NCI-H1105 treated with DMSO at 0.1 percent for 48 hours (cell line): ENCODE measurements at regions not wholly inside any gene's neighbourhood (a gene's known extent, or its start where the extent isn't known, plus 50 kb on each side); places are given as distances from the start of the nearest gene placed in this dataset.

Experiments used
- DNase-seq: peaks from one replicate; lab custom pipeline; 2025; lab: John Stamatoyannopoulos, UW

DNA sequence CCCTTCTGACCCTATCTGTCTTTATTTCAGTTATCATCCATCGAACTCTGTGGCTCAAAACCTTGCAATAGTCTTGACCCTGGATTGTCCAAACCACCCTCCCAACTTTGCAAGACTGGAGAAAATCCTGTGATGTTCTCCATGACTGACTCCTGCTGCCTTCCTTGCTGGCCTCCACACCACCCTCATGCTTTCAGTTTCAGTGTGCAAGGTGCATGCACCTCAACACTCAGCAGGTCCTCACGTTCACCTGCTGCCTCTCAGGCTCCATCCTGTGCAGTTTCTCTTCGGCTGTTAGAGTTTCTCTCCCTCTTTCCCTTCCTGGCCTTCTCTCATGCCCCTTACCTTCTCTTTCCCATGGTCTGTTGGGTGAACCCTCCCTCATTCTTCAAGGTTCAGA lies 59.4 kb upstream of the ASIC2 start:
- DNase-seq, result no peak

DNA sequence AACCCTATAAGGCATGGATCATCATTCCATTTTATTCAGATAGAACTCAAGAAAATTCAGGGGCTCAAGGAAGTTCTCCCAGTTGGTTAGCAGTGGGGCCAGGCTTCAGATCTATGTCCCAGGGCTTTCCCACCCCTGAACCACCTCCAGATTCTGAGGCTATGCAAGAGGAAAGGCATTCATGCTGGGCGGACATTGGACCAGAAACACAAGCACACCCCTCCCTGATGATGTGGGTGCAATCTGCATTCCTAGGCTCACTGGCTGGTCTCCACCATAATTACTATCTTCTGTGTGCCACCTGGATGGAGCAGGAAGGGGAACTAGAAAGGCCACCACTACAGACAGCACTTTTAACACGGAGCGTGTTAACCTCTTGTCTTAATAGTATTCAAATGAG lies 63.2 kb upstream of the ASIC2 start:
- DNase-seq, result no peak

DNA sequence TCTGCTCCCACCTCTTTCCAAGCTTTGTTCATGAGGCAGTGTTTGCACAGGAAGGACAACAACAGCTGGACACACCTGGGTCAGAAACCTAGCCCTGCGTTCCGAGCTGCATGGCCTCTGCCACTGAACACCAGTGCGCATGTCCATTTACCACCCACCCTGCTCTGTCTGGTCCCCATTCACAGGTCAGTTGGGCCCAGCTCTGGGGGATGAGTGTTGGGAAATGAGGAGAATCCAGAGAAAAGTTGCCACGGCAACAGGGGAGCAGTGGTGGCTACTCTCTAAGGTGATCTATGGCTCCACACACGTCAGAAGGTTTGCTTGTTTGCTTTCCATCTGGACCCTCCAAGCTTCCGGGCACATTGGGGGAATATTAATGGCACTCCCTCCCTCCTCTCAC lies 70.4 kb upstream of the ASIC2 start:
- DNase-seq, result no peak

DNA sequence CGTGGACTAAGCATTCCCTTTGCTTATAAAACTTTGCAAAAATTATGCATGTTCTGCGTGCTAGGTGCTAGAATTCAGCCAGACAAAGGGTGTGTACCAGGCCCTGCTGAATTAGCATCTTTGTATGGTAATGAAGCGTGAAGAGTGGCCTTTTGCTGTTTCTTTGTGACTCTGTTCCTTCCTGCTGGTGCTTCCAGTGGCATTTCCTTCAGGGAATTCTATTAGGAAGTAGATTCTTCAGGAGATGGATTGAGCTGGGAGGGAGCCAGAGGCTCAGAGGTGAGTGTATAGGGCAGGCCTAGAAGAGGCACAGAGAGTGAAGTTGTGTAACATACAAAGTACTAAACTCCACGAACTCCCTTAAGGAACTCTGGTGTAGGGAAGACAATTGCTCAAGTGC lies 73.9 kb upstream of the ASIC2 start:
- DNase-seq, result no peak

DNA sequence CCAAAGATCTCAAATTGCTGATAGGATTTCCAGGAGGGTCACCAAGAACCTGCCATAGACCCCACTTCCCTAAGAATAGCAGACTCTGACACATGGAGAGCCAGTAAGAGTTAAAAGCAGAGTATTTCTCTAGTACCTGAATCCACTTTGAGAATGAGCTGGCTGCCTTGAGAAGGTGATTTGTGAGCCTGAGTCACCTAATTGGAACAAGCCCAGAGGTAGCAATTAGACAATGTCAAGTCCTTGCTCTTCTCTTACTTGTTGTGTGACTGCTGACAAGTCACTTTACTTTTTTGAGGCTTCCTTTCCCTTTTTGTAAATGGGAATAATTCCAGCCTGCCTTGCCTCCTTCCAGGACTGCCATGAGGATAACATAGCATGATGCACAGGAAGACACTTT lies 76.1 kb upstream of the ASIC2 start:
- DNase-seq, result no peak

DNA sequence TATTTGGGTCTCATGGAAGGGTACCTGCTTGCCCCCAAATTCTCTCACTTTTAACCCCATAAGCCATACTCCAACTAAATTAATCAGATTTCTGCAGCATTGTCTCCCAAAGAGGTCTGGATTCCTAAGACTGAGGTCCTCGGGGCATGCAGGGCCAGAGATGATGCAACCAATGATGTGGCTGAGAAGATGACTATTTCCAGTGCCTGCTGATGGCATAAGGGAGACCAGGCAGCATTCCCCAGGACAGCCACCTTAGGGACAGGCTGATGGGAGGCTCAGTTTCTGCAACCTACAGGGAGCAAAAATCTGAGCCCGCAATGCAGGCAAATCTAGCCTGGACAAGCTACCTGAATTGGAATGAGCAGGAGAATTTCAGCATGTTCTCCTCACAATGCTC lies 76.8 kb upstream of the ASIC2 start:
- no peak for DNase-seq

DNA sequence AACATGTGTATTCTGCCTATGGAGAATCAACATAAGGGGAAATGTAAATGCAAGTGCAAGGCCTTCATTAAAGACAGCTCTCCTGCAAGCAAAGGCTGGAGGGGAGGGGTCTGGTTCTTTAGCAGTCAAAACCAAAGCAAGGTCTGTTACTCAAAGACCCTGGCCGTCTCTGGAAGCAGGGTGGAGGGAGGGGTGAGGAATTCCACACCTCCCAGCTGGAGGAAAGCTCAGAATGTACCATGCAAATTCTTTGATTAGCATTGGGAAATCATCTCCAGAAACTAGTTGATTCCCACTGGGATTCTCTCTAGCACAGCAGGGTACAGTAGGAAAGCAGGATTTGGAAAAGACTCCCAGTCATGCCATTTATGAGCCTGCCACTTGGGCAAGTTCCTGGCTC lies 77.3 kb upstream of the ASIC2 start:
- DNase-seq, result no peak

DNA sequence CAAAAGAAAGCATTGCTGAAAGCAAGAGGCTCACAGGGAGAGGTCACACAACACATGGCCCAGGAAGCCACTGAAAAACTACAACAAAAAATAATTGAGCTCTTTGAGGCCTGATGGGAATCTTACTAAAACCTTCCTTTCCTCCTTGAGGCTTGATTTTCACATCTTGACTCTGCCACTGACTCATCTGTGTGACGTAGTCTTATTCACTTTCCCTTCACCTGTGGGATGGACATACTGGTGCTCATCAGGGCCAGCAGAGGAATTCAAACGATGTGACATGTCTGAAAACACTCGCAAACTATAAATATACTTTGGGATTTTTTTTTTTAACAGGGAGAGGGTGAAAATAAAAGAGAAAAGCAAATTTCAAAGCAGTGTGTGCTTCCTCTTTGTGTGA lies 78.3 kb upstream of the ASIC2 start:
- DNase-seq, result no peak

DNA sequence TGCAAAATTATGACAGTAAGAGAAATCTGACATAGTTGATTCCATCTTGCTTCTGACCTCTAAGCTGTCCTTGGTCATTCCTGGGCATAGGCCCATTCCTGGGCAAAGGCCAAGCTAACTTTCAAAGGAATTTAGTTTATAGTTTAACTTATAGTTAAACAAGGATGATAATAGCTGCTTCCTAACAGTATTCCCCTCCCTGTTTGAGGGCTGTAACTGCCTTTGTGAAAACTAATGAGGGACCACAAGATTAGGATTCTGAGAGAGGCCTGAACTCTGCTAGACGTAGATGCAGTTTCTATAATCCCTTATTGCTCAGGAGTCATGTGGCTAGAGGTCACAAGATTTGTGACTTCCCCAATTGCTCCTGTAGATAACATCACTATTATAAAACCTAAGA lies 80.2 kb upstream of the ASIC2 start:
- no peak for DNase-seq

DNA sequence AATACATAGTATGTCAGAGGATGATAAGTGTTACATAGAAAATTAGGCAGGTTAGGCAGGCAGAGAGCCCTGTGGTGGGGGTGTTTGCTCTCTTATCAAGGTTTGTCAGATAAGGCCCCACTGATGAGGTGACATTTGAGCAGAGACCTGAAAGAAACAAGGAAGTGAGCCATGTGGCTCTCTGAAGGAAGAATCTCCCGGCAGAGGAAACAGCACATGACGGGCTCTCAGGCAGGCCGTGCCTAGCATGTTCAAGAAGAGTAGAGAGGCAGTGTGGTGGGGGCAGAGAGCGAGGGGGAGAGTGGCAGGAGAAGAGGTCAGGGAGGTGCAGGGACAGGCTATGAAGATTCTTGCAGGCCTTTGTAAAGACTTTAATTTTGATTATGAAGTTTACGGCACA lies 82.0 kb upstream of the ASIC2 start:
- DNase-seq, result no peak

DNA sequence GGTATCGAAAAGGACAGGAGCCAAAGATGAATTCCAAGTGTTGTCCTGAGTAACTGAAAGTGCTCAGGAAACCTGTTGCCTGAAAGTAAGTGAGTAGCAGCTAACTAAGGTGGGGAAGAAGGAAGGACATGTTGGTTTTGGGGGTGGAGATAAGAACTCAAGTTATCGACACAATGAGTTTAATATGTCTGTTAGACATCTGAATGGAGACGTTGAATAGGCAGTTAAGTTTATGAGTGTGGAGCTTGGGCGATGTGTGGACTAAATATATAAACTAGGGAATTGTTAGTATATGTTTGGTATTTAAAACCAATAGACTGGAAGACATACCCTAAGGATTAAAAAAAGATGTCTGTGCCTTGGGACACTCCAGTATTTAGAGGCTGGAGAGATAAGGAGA lies 82.7 kb upstream of the ASIC2 start:
- DNase-seq, result no peak

DNA sequence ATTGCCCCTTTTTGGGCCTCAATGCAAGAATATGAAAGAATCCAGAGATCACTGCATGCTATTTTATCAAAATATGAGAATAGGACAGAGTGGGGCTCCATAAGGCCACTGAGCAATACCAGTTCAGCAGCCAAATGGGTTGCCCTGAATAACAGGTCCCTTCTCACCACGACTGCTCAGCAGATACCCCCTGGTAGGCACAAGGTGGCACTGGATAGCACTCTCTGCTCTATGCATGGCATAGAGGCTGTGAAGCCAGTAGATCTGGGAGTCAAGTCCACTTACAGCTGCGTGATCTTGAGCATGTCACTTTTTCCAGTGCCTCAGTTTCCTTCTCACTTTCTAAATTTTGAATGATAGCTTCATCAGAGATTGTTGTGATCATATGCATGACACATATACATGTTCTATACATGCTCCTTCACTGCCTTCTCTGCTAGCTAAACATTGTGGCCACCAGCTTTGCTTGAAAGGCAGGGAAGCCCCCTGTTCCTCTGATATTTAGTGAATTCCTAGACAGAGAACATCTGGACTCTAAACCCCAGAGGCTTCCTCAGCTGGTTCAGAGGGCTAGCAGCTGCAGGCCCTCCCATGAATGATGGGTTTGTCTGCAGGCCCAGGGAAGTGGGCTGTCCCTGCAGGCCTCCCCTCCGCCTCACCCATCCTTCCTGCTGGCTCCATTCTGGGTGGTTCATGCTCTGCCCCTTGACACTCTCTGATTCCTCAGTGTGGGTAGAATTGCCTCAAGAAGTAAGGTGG lies 84.9 kb upstream of the ASIC2 start:
- no peak for DNase-seq

DNA sequence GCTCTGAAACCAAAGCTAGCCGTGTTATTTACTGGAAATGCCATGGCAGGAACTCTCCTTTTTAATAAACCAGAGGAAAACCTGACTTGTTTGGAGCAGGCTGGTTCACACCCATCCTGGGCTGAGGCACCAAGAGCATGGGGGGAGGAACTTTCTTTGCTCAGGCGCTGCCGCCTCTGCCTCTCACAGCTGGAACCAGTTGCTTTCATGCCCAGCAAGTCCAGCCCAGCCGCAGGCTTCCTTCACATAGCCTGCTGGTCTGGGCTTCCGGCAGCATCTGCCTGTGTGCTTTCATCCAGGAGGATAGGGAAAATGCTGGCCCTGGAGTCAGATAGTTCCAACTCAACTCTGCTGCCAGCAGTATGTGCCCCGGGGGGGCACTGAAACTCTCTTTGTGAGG lies 88.1 kb upstream of the ASIC2 start:
- no peak for DNase-seq

DNA sequence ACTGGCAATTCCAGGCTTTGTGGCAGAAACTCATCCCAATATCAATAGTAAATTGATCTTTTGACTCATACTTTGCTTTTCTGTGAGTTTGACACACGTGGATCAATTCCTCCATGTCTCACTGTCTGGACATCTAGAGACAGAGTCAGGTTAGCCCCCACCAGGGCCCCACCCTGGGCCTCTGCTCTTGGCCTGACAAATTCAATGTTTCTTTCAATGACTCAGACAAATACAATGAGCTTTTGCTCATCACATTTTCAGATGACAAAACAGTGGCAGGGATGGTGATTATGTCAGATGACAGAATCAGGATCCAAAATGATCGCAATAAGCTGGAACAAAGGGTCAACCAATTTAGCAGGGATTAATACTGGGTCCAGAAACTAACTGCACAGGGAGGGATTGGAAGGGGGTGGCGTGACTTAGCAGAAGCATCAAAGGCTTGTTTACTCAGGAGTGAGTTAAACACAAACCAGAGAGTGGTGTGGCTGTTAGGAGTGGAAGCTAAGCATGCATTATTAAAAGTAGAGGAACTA lies 90.5 kb upstream of the ASIC2 start:
- DNase-seq, result no peak

DNA sequence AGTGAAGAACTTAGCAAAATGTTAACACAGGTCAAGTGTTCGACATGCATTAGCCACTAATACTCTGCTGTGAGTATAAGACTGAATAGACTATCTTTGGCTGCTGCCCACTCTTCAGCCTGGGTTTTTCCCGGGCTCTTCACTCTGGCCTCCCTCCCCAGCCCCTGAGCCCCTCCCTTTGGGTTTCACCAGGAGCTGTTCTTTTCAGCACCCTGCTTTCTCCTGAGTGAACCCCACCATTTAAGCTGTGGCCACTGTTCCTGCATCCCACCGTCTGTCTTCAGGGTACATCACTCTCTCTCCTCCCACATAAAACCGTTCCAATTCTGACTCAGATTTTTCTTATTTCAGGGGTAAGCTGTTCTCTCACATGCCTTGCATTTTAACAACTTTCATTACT lies 92.0 kb upstream of the ASIC2 start:
- no peak for DNase-seq

DNA sequence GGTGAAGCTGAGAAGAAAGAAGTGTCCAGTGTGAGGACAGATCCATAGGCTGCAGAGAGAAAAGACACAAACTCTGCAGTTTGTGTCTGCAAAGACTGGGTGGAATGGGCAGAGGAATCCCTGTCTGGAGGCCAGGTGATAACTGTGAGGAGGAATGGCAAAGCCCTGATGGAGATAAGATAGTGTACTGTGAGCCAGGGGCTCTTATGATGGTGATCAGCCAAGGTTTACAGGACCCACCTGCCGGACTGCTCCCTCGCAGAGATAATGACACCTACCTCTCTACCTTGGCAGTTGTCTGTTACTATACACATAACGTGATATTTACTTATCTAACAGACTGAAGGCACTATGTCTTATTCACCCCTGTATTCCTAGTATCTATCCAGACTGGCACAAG lies 92.6 kb upstream of the ASIC2 start:
- DNase-seq, result no peak

DNA sequence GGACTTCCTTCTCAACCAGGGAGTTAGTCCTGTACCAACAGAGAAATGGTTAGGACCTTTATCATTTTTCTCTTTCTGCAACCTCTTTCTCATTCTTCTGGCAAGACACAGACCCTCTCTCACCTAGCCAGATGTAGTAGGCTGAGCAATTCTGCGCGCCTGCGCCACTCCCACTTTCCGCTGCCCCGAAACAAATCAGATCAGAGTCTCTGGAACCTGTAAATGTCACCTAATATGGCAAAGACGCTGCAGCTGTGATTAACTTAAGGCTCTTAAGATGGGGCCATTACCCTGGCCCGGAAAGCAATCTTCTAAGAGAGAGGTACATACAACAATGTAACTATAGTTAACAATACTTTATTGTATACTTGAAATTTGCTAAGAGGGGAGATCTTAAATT lies 94.3 kb upstream of the ASIC2 start:
- DNase-seq, result no peak

DNA sequence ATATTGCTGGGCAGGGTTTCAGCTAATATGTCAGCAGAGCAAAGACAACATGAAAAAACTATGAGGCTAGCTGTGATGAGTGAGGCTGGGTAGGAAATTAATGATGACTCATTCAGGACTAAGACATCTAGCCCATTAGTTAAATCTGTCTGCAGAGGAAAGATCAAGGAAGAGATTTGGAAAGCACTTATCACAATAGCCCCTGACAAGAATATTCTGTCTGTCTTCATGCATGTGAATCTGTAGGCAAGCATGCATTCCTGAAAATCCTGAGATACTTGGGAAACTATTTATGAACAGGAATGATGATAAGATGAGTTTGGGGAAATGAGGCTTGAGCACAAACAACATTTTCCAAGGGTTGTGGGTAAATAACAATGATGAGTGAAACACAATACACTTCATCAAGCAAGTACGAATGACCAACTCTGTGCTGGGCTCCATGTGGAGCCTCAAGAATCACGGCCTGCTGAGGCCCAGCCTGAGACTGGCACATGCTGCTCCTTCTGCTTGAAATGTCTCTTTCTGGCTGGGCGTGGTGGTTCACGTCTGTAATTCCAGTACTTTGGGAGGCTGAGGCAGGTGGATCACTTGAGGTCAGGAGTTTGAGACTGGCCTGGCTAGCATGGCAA lies 96.5 kb upstream of the ASIC2 start:
- DNase-seq, result no peak

DNA sequence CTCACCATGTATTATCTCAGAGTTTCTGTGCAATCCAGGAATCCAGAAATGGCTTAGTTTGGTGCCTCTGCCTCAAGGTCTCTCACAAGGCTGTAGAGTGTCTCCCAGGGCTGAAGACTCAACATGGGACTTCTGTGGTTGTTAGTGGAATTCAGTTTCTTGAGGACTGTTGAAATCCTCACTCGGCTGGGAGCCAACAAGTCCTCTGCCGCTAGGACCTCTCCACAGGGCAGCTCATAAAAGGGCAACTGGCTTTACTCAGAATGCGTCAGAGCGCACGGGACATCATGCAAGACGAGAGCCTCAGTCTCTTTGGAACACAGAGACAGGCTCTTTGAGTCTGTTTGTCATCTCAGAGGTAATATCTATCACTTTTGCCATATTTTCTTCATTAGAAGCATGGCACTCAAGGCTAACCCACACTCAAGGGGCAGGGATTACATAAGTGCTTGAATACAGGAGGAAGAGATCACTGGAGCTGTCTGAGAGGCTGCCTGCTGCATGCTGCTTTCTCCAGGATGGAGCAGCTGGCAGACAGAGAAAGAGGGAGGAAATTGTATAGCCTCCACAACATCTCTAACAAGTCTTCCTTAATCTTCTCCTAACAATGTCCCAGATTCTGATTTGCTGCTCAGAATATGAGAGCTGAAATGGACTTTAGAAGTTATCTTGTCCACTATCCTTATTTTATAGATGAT lies 97.5 kb upstream of the ASIC2 start:
- no peak for DNase-seq

DNA sequence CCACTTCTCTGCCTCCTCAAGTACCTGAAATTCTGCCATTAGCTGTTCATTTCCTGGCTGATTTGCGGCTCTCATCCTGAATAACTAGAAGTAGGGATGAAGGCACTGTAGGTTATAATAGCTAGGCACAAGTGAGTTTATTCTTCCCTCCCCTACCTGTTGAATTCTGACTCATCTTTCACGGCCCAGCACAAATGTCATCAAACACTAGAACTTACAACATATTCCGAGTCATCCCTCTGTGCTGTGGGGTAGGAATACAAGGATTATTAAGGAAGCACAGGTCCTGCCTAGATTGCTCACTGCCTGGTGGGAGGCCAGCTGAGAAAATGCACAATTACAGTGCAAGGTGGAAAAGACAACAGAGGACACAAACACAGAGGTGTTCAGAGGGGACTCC lies 103.7 kb upstream of the ASIC2 start:
- no peak for DNase-seq

DNA sequence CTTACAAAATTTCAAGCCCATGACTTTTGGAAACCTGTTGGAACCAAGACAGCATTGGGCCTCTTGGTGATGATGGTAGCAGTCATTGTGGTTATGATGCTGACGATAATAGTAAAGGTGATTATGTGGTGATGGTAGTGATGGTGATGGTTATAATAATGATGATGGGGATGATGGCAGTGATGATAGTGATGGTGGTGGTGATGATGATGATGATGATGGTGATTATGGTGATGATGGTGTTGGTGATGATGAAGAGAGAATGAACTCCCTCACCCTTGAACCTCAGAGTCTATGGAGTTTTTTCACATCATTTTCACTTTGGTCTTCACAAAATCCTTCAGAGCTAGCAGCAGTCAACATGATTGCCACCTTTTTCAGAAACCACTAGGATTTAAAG lies 105.3 kb upstream of the ASIC2 start:
- DNase-seq, result no peak

DNA sequence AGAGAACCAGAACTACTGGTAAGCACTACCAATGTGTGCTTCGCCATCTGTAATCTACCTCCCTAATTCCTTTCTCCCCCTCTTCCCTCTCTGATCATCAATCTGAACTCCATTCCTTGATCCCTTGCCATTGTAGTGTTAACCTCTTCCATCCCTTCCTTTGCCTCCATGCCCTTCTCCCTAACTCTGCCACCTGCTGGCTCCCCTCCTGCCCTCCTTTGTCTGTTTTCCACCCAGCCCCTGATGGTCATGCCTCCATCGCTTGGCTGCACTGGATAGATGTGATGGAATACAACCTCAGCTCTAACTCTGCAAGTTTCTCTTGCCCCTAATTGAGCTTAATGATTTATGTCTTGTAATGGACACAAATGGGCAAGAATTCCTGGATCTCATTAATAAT lies 108.2 kb upstream of the ASIC2 start:
- no peak for DNase-seq

DNA sequence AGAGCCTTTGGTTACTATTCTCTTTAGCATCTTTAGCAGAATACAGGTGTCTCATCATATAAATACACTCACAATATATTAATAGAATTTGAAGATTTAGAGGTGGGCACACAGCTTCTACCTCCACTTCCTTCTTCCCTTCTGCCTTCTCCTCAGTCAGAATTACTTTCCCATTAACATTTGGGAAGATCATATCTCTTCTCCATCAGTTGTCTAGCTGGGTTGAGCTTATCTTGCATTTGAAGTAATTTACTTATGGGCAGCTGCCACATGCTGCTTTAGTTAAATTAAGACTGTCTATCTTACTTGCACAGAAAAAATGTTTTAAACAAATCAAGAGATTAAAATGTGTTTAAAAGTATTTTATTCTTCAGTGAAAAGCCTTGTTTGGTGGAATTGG lies 110.1 kb upstream of the ASIC2 start:
- no peak for DNase-seq
